ENCODE measurements at regions not wholly inside any gene's neighbourhood (a gene's known extent, or its start where the extent isn't known, plus 50 kb on each side); places are given as distances from the start of the nearest gene placed in this dataset.
A peak's percentile ranks its signal among the peaks of the same experiment; 100 is the strongest.

GRCh38 chr1:186595969-186596368 lies 84.3 kb downstream of the PTGS2 start:
- Histone ChIP-seq H3K27me3 (replicated peaks in 1 of 2; ENCODE audit: control insufficient read depth in 2 of 2, insufficient read depth in 2 of 2, low read length in 1 of 2) (no peaks in the 10 kb centered on the region), H3K9me3 (replicated peaks; ENCODE audit: control insufficient read depth, insufficient read depth, low read length) (no peaks in the 10 kb centered on the region), H3K9ac (ENCODE audit: control insufficient read depth, insufficient read depth, low read length) (no peak overlapping the region), H3K4me1 (ENCODE audit: control insufficient read depth, insufficient read depth, low read length) (0 out of 2 replicates have a peak, but pooled peaks cover 3% of the 10 kb centered on the region), H3K79me2 (ENCODE audit: control insufficient read depth, insufficient read depth, low read length) (no peaks in the 10 kb centered on the region), H3K36me3 (ENCODE audit: control insufficient read depth in 2 of 2, insufficient read depth in 2 of 2, low read length in 1 of 2) (no peaks in the 10 kb centered on the region), H3K4me3 (no peak overlapping the region), H2AFZ (ENCODE audit: control insufficient read depth, low read depth, low read length) (no peak overlapping the region), H3K27ac (ENCODE audit: control insufficient read depth, insufficient read depth) (no peak overlapping the region), H3K4me2 (ENCODE audit: control insufficient read depth, insufficient read depth) (no peak overlapping the region), H4K20me1 (ENCODE audit: control insufficient read depth, insufficient read depth) (no peaks in the 10 kb centered on the region)
- ChIA-PET SMC1A (ENCODE audit: uncharacterized antibody, unreplicated experiment) (interaction anchor here (0.6 kb wide), 1 partner anchor 183 kb away, joined by 3 read pairs; no protein-coding TSS in a partner anchor), RAD21 (ENCODE audit: unreplicated experiment) (no interaction called here), CTCF (interaction anchor here (1.0 kb wide), 1 partner anchor 112 kb away, joined by 3 read pairs; no protein-coding TSS in a partner anchor), POLR2A (no interaction called here)
- intact Hi-C loops (cut with micrococcal nuclease; ENCODE audit: unreplicated experiment) (no loop called here), in situ Hi-C loops (cut with MboI) (no loop called here)
- ATAC-seq (peak; percentile 82), DNase-seq (ENCODE audit: low read depth, low spot score) (no peak), FAIRE-seq (peak; percentile 75)
- WGBS (ENCODE audit: insufficient coverage, insufficient replicate concordance, low lambda C conversion rate, missing lambda C conversion rate): 2% methylated on average over 3 of the region's 3 CpGs
- BruUV-seq (replicated peaks): no TSS peak
- TF ChIP-seq ATF2 (IDR thresholded peaks at IDR 0.05; ENCODE audit: low read length) (peak; percentile 50; the same call in 1 of the 2 replicates), RUNX3 (IDR thresholded peaks at IDR 0.05; ENCODE audit: low read length) (peak; percentile 93), TCF3 (IDR thresholded peaks at IDR 0.05; ENCODE audit: borderline replicate concordance, insufficient read depth, low read depth, low read length) (no peak), MAX (IDR thresholded peaks at IDR 0.05; ENCODE audit: low read depth, low read length) (no peak), ZNF622 (IDR thresholded peaks at IDR 0.05) (no peak), SMAD1 (IDR thresholded peaks at IDR 0.05; ENCODE audit: low read depth, partially characterized antibody) (no peak), IKZF2 (IDR thresholded peaks at IDR 0.05) (peak in 1 of 2 experiments; percentile 15; a peak in 1 of 4 replicates), MTA2 (IDR thresholded peaks at IDR 0.05; ENCODE audit: low read depth) (peak; percentile 71), POU2F2 (IDR thresholded peaks at IDR 0.05; ENCODE audit: borderline replicate concordance, low read depth, low read length) (no peak), CBX3 (IDR thresholded peaks at IDR 0.05; ENCODE audit: borderline replicate concordance, low read depth) (no peak), E2F4 (IDR thresholded peaks at IDR 0.05; ENCODE audit: low read depth, low read length) (no peak), CREM (IDR thresholded peaks at IDR 0.05; ENCODE audit: low read depth) (peak; percentile 21; the same call in 1 of the 2 replicates), CBFB (IDR thresholded peaks at IDR 0.05; ENCODE audit: low read depth) (peak; percentile 33; the same call in 1 of the 2 replicates), BACH1 (IDR thresholded peaks at IDR 0.05; ENCODE audit: borderline replicate concordance) (no peak), CREB1 (IDR thresholded peaks at IDR 0.05; ENCODE audit: low read depth) (peak; percentile 40; the same call in 1 of the 2 replicates), NFIC (IDR thresholded peaks at IDR 0.05; ENCODE audit: low read depth, low read length) (peak; percentile 78), IRF3 (IDR thresholded peaks at IDR 0.05) (no peak), FOXM1 (IDR thresholded peaks at IDR 0.05; ENCODE audit: low read depth, low read length) (no peak; the same call in 1 of the 2 replicates), JUNB (IDR thresholded peaks at IDR 0.05) (peak; percentile 83), WRNIP1 (IDR thresholded peaks at IDR 0.05; ENCODE audit: borderline replicate concordance, low read depth, low read length) (no peak), CHD4 (IDR thresholded peaks at IDR 0.05) (no peak), MEF2B (IDR thresholded peaks at IDR 0.05; ENCODE audit: partially characterized antibody, poor library complexity, severe bottlenecking) (no peak)
